Mammary epithelial cell (primary cell): ENCODE measurements at regions not wholly inside any gene's neighbourhood (a gene's known extent, or its start where the extent isn't known, plus 50 kb on each side); places are given as distances from the start of the nearest gene placed in this dataset.

Experiments
- CTCF ChIP-seq, 2 donors: IDR thresholded peaks in 1 of 2; conservative IDR thresholded peaks in 1 of 2; 2 replicates each; pipeline ENCODE4 v1.5.1; 2011 to 2012; ENCODE audit warnings: inconsistent platforms in 2 of 2, low read length in 2 of 2, mild to moderate bottlenecking in 2 of 2, control low read depth in 1 of 2, low read depth in 1 of 2; ENCODE audit not compliant: insufficient read depth in 1 of 2; ENCODE audit errors: extremely low read depth in 1 of 2
- EZH2 ChIP-seq: IDR thresholded peaks from 2 replicates; pipeline ENCODE4 v1.6.1; 2012; ENCODE audit warnings: low read length, inconsistent platforms, borderline replicate concordance

GRCh38 chr11:24344222-24344621, 152.6 kb upstream of the LUZP2 start:
- TF ChIP-seq EZH2, result no peak
- no peak for TF ChIP-seq CTCF (conservative IDR thresholded peaks at IDR 0.05 in 1 of 2, IDR thresholded peaks at IDR 0.05 in 1 of 2; ENCODE audit: extremely low read depth in 1 of 2, insufficient read depth in 1 of 2, low read depth in 1 of 2, low read length in 2 of 2)
